H1 (cell line): ENCODE measurements at regions not wholly inside any gene's neighbourhood (a gene's known extent, or its start where the extent isn't known, plus 50 kb on each side); places are given as distances from the start of the nearest gene placed in this dataset.

ENCODE experiments used
- ATF2 ChIP-seq: IDR thresholded peaks from 2 replicates; pipeline ENCODE4 v1.6.1; 2012; ENCODE audit warnings: low read length, inconsistent platforms
- CEBPB ChIP-seq: IDR thresholded peaks from 2 replicates; pipeline ENCODE4 v1.6.1; 2012; ENCODE audit warnings: low read depth, low read length
- NANOG ChIP-seq: IDR thresholded peaks from 2 replicates; pipeline ENCODE4 v1.6.1; 2011; ENCODE audit warnings: low read length, low read depth, mild to moderate bottlenecking, inconsistent platforms; ENCODE audit not compliant: insufficient read depth, poor library complexity, severe bottlenecking
- POLR2A ChIP-seq, 2 experiments: IDR thresholded peaks; 1 replicate in 1 of 2; 2 replicates in 1 of 2; pipeline ENCODE4 v1.6.1; 2011; ENCODE audit warnings: low read depth in 2 of 2, low read length in 2 of 2, mild to moderate bottlenecking in 2 of 2; ENCODE audit errors: control extremely low read depth in 1 of 2
- POLR2AphosphoS5 ChIP-seq: IDR thresholded peaks from 2 replicates; pipeline ENCODE4 v1.6.1; 2011; ENCODE audit warnings: low read depth, low read length
- SIN3A ChIP-seq, 2 experiments: IDR thresholded peaks in 1 of 2; conservative IDR thresholded peaks in 1 of 2; 2 replicates each; pipeline ENCODE4 v1.6.1; 2011 to 2012; ENCODE audit warnings: low read length in 2 of 2, improper control_type of control experiment in 1 of 2, low read depth in 1 of 2, mild to moderate bottlenecking in 1 of 2
- TCF12 ChIP-seq: IDR thresholded peaks from 2 replicates; pipeline ENCODE4 v1.6.1; 2011; ENCODE audit warnings: low read depth, mild to moderate bottlenecking, low read length
- YY1 ChIP-seq: IDR thresholded peaks from 2 replicates; pipeline ENCODE4 v1.6.1; 2011; ENCODE audit warnings: low read depth, mild to moderate bottlenecking, low read length
- TF ChIP-seq, protein P1 (sequence below), 3 experiments: IDR thresholded peaks; 1 replicate in 2 of 3; 2 replicates in 1 of 3; pipeline versions ENCODE4 v1.5.1 to v1.6.1; 2011; ENCODE audit warnings: low read length in 3 of 3, mild to moderate bottlenecking in 3 of 3, inconsistent platforms in 2 of 3, low read depth in 1 of 3, moderate library complexity in 1 of 3; ENCODE audit not compliant: insufficient read depth in 1 of 3; ENCODE audit errors: control extremely low read depth in 1 of 3
- TF ChIP-seq, protein P2 (sequence below): IDR thresholded peaks from 2 replicates; pipeline ENCODE4 v1.6.1; 2011; ENCODE audit warnings: low read depth, mild to moderate bottlenecking, low read length; ENCODE audit not compliant: insufficient read depth
- TF ChIP-seq, protein P3 (sequence below): IDR thresholded peaks from 2 replicates; pipeline ENCODE4 v1.6.1; 2012; ENCODE audit warnings: inconsistent platforms
- TF ChIP-seq, protein P4 (sequence below): IDR thresholded peaks from 2 replicates; pipeline ENCODE4 v1.6.1; 2011; ENCODE audit warnings: low read length, improper control_type of control experiment
- TF ChIP-seq, protein P5 (sequence below): IDR thresholded peaks from 2 replicates; pipeline ENCODE4 v1.6.1; 2012; ENCODE audit warnings: inconsistent platforms

GRCh38 chr2:17388798-17389197 lies 129.4 kb downstream of the RAD51AP2 start:
- TF ChIP-seq POLR2A (IDR thresholded peaks at IDR 0.05; ENCODE audit: control extremely low read depth in 1 of 2, low read depth in 2 of 2, low read length in 2 of 2): no peak
- TF ChIP-seq, protein P1, sequence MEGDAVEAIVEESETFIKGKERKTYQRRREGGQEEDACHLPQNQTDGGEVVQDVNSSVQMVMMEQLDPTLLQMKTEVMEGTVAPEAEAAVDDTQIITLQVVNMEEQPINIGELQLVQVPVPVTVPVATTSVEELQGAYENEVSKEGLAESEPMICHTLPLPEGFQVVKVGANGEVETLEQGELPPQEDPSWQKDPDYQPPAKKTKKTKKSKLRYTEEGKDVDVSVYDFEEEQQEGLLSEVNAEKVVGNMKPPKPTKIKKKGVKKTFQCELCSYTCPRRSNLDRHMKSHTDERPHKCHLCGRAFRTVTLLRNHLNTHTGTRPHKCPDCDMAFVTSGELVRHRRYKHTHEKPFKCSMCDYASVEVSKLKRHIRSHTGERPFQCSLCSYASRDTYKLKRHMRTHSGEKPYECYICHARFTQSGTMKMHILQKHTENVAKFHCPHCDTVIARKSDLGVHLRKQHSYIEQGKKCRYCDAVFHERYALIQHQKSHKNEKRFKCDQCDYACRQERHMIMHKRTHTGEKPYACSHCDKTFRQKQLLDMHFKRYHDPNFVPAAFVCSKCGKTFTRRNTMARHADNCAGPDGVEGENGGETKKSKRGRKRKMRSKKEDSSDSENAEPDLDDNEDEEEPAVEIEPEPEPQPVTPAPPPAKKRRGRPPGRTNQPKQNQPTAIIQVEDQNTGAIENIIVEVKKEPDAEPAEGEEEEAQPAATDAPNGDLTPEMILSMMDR (IDR thresholded peaks at IDR 0.05; ENCODE audit: control extremely low read depth in 1 of 3, insufficient read depth in 1 of 3, low read depth in 1 of 3, low read length in 3 of 3): no peak
- no peak for TF ChIP-seq SIN3A (conservative IDR thresholded peaks at IDR 0.05 in 1 of 2, IDR thresholded peaks at IDR 0.05 in 1 of 2; ENCODE audit: low read depth in 1 of 2, low read length in 2 of 2)
- TF ChIP-seq CEBPB: no peak
- TF ChIP-seq, protein P2, sequence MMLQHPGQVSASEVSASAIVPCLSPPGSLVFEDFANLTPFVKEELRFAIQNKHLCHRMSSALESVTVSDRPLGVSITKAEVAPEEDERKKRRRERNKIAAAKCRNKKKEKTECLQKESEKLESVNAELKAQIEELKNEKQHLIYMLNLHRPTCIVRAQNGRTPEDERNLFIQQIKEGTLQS: no peak
- TF ChIP-seq POLR2AphosphoS5: no peak
- no peak for TF ChIP-seq ATF2
- TF ChIP-seq, protein P3, sequence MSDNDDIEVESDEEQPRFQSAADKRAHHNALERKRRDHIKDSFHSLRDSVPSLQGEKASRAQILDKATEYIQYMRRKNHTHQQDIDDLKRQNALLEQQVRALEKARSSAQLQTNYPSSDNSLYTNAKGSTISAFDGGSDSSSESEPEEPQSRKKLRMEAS: no peak
- no peak for TF ChIP-seq YY1
- TF ChIP-seq TCF12: no peak
- TF ChIP-seq, protein P4, sequence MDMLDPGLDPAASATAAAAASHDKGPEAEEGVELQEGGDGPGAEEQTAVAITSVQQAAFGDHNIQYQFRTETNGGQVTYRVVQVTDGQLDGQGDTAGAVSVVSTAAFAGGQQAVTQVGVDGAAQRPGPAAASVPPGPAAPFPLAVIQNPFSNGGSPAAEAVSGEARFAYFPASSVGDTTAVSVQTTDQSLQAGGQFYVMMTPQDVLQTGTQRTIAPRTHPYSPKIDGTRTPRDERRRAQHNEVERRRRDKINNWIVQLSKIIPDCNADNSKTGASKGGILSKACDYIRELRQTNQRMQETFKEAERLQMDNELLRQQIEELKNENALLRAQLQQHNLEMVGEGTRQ: no peak
- no peak for TF ChIP-seq NANOG
- TF ChIP-seq, protein P5, sequence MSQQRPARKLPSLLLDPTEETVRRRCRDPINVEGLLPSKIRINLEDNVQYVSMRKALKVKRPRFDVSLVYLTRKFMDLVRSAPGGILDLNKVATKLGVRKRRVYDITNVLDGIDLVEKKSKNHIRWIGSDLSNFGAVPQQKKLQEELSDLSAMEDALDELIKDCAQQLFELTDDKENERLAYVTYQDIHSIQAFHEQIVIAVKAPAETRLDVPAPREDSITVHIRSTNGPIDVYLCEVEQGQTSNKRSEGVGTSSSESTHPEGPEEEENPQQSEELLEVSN: no peak
